Spleen (tissue), 7 donors: ENCODE measurements at regions not wholly inside any gene's neighbourhood (a gene's known extent, or its start where the extent isn't known, plus 50 kb on each side); places are given as distances from the start of the nearest gene placed in this dataset.

Source experiments
- CTCF ChIP-seq, 11 experiments: fragments of 200-600 bp in 7 of 11; fragments of 450-650 bp in 4 of 11; sonication (generic) in 4 of 11; IDR thresholded peaks in 8 of 11; conservative IDR thresholded peaks in 3 of 11; 1 replicate in 7 of 11; 2 replicates in 4 of 11; pipeline versions ENCODE4 v1.4.0 to v1.8.0; 2016 to 2021; ENCODE audit warnings: antibody characterized with exemption in 11 of 11, inconsistent platforms in 4 of 11, mild to moderate bottlenecking in 1 of 11
- POLR2A ChIP-seq, 3 donors: fragments of 450-650 bp; IDR thresholded peaks; one replicate each; pipeline ENCODE4 v1.5.1; 2017; ENCODE audit warnings: antibody characterized with exemption in 3 of 3, mild to moderate bottlenecking in 1 of 3
- POLR2AphosphoS5 ChIP-seq, 3 donors: sonication (generic); formaldehyde crosslinking; IDR thresholded peaks; one replicate each; pipeline ENCODE4 v1.5.1; 2017; ENCODE audit warnings: antibody characterized with exemption in 3 of 3
- donor health status: DM: no; HTN: no; CAD: no; lungs with moderate emphysema.
- donor health status: DM: no; HTN: no; CAD: no.
- donor health status: DM: no; HTN: no; CAD: no.

- no peak for TF ChIP-seq CTCF (IDR thresholded peaks at IDR 0.05 in 8 of 11, conservative IDR thresholded peaks at IDR 0.05 in 3 of 11)
- no peak for TF ChIP-seq POLR2AphosphoS5 (IDR thresholded peaks at IDR 0.05)
- no peak for TF ChIP-seq POLR2A (IDR thresholded peaks at IDR 0.05)
Observed at GRCh38 chr9:78547831-78548230, 250.9 kb downstream of the PSAT1 start.
